Activated T-helper 9 cell treated with anti-CD3 and anti-CD28 coated beads, Interleukin-2, amount 50 U/mL, for 16 hours (primary cell): ENCODE measurements at regions not wholly inside any gene's neighbourhood (a gene's known extent, or its start where the extent isn't known, plus 50 kb on each side); places are given as distances from the start of the nearest gene placed in this dataset.
"Not testable (repeated sequence)": the region's sequence is repeated elsewhere in the genome, so short reads cannot be mapped to it uniquely, and the experiment has no call there.

Experiments used
- DNase-seq: peaks from one replicate; pipeline ENCODE4 v3.0.0-alpha.2; 2020; ENCODE audit warnings: low read depth

DNA sequence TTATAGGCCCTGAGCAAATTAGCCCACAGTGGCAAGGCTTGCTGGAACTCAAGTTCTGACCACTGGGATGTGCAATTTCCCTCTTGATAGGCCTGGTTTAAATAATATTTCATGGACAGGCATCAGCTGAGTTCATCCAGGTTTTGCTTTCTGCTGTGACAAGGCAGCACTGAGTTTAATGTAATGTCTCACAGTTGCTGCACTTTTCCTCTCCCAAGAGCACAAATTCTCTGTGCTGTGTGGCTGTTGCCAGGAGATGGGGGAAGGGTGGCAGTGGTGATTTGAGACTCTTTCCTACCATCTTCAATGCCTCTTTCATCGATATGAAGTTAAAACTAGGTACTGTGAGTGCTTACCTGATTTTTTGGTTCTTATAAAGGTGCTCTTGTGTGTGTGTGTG is 272.8 kb upstream of the STXBP6 start:
- no peak for DNase-seq

DNA sequence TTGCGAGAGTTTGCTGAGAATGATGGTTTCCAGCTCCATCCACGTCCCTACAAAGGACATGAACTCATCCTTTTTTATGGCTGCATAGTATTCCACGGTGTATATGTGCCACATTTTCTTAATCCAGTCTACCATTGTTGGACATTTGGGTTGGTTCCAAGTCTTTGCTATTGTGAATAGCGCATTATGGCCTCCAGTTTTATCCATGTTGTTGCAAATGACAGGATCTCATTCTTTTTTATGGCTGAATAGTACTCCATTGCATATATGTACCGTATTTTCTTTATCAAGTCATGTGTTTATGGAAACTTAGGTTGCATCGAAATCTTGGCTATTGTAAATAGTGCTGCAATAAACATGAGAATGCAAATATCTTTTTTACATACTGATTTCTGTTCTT is 266.1 kb upstream of the STXBP6 start:
- not testable (repeated sequence) for DNase-seq

DNA sequence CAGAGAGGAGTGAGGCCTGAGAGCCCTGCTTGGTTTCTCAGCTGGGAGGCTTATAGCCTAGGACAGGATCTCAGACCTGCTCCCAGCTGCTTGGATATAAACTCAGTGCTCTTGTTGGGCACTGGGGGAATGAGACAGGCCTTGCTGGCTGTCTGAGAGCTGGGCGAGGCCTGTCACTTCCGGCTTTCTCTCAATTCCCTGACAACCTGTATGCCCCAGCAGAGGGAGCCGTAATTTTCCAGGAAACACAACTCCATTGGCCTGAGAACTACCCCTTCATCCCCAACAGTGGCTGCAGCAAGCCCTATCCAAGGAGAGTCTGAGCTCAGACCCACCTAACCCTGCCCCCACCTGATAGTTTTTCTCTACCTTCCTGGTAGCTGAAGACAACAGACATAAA is 258.3 kb upstream of the STXBP6 start:
- no peak for DNase-seq

DNA sequence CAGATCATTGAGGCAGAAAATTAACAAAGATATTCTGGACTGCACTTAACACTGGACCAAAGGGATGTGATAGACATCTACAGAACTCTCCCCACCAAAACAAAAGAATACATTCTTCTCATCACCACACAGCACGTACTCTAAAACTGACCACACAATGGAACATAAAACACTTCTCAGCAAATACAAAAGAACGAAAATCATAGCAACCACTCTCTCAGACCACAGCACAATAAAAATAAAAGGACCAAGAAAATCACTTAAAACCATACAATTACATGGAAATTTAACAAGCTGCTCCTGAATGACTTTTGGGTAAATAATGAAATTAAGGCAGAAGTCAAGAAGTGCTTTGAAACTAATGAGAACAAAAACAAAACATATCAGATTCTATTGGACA is 254.0 kb upstream of the STXBP6 start:
- DNase-seq, result no peak

DNA sequence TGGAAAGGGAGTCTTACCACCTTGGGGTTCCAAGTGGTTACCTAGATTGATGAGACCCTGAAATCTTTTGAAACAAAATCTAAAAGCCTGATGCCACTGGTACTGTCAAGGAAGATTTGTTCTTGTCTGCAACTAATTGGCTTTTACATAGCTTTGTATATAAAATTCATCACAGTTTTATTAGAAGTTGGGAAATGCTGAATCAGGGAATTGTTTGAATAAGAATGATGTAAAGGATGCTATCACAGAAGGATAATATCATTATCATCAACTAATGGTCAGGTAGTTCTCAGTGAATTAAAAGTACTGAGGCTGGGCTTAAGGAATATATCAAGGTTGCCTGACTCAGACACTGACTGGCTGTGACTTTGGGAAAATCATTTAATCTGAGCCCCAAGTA is 248.3 kb upstream of the STXBP6 start:
- no peak for DNase-seq

DNA sequence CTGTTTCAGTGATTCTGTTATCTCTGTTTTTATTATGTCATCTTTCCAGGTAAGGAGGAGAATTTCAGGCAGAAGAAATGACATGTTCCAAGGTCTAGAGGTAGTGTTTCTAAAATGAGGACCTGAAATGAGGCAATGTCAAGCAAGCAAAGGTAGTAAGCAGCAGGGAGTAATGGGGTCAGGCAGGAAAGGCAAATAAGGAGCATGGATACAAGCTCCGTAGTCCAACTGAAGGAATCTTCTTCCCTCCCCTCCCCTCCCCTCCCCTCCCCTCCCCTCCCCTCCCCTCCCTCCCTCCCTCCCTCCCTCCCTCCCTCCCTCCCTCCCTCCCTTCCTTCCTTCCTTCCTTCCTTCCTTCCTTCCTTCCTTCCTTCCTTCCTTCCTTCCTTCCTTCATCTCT is 240.2 kb upstream of the STXBP6 start:
- DNase-seq, result not testable (repeated sequence)

DNA sequence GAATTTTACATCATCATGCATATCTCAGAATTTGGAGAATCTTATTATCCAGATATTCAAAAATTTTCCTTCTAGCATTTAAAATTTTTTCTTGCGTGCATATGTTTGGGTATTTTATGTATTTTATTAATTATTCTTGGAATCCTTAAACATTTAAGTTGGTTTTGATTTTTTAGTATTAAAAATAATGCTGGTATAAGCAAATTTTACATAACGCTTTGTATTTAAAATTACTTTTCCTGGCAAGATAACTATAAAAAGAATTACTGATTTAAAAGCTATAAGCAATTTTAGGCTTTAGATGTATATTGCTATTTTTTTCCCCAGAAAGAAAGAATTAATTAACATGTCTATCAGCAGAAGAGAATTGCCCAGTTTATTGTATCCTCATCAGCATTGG is 224.6 kb upstream of the STXBP6 start:
- no peak for DNase-seq

DNA sequence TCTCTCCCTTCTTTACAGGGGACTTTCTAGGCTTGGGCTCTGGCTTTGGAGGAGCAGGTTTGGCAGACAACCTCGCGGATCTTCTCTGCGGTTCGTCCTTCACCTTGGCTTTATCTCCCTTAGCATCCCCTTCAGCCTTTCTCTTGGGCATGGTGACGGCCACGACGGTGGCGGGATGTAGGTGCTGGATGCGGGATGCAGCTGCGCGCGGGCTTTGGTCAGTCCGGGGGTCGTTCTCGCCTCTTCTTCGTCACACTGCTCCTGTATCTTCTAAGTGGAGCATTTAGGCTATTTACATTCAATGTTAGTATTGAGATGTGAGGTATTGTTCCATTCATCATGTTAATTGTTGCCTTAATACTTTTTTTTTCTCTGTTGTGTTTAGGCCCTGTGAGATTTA is 217.2 kb upstream of the STXBP6 start:
- DNase-seq, result no peak

DNA sequence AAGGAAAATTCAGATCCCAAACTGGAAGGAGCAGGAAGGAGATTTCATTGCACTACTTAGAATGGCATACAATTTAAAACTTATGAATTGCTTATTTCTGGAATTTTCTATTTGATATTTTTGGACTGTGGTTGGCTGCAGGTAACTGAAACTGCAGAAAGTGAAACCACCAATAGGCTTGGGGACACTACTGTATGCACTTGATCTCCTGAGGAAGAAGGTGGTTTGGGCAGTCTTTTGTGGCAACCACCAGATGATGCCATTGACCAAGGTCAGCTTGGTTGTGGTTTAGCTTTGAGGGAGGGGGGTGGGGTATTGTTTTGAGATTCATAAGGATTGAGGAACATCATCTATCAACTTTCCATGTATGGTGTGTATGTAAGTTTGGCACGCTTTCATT is 209.5 kb upstream of the STXBP6 start:
- no peak for DNase-seq

DNA sequence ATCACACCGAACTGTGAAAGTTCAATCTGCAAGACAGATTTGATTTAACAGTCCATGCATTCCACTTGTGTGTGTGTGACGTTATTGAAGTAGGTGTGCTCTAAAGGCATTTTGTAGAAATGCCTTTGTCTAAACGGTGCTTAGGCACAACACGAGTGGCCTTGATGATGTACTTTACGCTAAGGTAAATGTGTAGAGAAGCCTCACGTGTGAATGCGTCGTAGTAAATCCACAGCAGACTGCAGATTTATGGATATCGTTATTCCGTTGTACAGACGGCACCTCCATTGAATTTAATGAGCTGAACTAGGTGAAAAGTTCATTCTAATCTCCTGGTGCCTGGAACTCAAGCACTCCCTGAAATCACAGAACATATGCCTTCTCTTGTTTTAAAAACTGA is 202.8 kb upstream of the STXBP6 start:
- no peak for DNase-seq

DNA sequence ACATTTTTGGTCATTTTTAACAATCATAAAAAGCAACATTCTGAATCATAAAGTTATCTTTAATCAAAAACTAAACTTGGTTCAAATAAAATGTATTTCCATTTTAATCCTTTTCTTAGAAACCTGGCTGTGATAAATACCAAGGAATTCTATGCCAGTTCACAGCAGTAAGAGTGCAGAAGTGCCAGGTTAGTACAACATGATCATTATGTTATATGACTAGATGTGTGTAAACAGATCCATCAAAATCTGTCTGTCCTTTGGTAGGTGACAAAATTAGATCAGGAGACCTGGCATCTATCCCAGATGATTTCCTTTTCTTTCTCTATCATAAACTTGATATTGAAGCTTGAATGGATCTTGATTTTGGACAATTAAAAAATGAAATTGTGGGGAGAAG is 200.6 kb upstream of the STXBP6 start:
- no peak for DNase-seq

DNA sequence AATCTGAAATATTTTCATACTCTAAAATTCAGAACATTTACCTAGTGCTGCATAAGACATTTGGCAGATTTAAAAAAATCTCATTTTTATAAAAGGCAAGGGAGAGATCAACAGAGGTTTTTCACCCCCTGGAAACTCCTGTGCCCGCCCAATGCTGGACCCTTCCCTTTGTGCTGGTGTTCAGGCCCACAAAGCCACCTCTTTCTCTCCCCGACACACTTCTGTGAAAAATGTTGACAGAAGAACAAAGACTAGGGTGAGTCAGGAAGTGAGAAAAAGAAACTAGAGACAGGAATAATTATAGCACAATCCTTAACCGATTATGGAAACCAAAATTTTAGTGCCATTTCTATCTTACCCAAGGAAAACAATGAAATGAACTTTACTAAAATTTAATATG is 197.7 kb upstream of the STXBP6 start:
- no peak for DNase-seq

DNA sequence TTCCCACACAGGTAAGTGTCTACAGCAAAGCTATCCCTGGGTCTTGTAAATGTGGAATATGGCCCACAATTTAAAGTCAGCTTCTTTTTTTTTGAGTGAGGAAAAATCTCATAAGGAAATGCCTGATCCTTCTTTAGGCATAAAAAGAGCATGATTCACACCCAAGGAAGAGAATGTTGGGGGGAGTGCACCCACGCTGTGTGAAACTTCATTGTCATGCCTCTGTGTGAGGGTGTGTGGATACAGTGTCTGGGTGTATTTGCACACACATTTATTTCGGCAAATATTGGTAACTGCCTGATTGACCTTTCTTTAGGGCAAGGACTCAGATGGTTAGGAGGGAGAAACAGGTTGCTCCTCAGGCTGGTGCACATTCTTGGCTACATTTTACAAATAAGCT is 196.8 kb upstream of the STXBP6 start:
- DNase-seq, result no peak

DNA sequence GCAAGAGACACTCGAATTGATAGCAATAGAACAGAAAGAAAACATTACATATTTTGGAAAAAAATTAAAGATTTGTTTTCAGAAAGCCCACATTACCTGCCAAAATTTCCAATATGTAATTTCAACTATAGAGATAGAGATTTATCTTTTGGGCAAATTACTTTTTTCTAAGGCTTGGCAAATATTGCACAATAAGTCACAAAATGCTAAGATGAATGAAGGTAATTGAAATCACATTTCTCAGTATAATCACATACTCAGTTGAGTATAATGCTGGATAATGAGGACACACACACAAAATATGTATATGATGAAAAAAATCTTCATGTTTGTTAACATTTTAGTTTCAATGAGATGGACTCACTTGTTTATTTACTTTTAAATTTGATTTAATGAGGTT is 189.2 kb upstream of the STXBP6 start:
- DNase-seq, result no peak

DNA sequence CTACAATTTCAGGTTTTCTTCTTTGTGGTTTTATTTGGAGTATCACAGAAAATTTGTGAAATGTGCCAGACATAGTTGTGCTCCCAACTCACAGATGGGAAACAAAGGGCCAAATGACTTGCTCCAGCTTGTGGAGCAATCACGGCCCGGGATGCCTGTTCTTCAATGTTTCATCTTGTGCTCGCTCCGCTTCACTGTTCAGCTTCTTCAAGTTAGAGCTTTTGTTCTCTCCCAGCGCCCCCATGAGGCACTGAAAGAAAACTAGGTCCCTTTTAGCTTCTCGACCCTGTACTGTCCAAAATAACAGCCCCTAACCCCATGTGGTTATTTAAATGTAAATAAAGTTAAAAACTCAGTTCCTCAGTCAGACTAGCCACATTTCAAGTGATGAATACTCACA is 187.9 kb upstream of the STXBP6 start:
- DNase-seq, result no peak

DNA sequence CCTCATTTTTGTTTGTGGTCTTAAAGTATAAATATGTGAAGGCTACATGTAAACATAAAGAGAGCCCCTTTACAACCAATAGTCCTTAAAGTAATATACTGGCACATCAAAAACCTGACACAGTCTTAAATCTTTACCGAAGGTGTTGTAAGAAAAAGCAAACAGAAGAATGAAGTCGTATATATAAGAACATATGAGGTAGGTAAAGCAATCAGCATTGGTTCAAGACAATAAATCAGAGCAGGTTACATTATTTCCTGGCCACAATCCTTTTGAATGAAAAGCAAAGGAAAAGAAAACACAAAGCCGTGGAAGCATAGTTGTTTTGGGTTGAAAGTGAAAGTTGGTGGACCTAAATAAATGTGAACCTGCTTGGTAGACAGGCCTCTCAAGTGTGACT is 183.7 kb upstream of the STXBP6 start:
- DNase-seq, result no peak

DNA sequence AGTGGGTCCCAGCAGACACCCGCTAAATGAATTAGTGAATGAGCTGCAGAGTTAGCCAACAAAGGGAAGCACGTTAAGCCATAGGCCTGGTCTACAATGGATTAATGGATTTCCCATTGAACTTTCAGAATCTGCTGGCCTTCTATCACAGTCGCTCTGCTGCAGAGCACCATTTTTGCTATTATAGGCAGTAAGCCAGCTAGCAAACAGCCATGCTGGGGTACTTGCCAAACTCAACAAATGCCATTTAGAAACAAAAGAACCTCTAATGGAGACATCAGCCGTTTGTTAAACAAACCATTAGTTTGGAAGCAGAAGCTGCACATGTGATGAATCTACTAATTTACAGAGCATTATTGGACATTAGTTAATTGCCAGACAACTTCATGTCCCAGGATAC is 181.1 kb upstream of the STXBP6 start:
- no peak for DNase-seq

DNA sequence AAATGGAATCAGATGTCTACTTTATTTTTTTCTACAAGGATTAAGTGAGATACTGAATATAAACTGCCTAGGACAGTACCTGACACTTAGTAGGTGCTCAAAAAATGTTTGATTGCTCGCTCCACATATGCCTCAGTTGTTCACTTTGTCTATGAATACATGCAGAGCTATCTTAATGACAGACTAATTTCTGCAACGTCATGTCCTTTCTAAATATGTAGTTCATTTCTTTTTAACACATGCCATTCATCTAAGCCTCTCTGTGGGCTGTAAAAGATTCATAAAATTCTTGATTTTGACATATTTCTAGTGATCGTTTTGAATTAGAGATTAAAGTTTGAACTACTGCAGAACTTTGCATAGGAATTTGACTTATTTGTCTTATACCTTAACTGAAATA is 176.3 kb upstream of the STXBP6 start:
- DNase-seq, result no peak

DNA sequence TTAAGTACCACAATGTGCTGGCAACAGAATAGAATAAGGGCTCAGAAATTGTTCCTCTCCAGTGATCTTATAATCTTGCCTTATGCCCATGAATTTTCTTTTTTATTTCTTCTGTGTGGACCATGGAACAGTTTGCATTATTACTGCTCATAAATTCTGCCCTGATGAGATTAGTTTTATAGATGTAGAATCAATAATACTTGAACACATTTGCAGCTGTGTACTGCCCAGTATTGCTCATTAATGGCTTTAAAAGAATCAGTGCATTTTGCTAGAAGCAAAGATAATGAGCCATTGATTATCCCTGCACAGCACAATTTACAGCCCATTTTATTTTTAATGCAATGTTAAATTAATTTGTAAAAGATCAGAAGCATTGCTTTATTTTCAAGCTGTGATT is 172.3 kb upstream of the STXBP6 start:
- DNase-seq, result no peak

DNA sequence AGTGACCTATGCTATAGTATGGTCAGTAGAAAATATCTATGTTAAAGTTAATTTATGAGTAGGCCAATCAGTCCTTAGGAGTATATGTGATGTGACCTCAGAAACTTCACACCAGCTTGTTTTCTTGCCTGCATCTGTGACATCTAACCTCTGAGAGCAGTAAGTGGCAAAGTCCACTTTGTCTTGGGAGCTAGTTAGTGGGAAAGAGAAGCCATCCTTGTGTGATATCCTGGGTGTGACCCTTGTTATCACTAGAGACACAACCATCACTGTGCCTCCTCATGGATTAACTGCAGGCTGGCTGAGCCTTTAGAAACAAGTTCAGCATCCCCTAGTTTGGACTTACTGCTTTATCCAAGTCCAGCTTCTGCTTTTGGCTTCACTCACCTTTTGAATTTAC is 170.6 kb upstream of the STXBP6 start:
- DNase-seq, result no peak

DNA sequence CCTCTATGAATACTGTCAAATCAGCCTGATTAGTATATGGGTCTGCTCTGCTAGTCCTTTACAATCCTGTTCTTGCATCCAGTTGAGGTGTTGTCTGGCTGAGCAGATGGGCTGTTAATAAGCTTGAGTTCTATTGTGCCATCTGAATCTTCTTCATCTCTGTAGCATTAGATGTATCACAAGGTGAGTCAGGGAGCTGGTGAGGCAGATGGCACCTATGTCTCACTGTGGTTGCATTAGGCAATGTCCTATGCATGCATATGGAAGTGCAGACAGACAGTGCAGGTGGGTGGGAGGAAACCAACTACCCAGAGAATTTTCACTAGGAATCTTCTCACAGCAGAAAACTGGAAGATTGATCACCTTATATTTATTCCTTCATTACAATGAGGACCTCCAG is 165.7 kb upstream of the STXBP6 start:
- DNase-seq, result no peak

DNA sequence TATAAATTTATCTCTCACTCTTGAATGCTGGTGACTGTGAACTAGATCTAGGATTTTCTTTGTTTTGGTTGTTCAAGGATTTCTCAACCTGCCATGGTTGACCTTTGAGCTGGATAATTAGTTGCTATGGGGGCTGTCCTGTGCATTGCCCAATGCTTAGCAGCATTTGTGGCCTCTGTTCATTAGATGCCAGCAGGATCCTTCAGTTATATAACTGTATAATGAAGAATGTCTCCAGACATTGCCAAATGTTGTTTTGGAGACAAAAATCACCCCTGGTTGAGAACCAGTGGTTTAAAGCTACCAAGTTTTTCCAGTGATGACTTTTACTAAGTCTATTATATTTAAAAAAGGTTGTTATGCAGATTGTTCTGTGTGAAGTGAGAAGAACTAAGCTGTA is 147.9 kb upstream of the STXBP6 start:
- no peak for DNase-seq

DNA sequence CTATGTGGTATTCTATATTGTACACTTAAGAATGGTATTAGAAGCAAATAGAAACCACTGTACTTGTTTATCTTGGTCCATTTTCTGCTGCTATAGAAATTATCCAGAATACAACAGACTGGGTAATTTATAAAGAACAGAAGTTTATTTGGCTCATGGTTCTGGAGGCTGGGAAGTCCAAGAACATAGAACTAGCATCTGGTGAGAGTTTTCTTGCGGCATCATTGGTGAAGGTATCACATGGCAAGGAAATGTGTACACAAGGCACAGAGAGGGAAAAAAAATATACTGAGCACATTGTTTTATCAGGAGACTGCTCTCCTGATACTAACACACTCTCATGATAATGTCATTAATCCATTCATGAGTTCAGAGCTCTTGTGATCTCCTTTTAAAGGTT is 130.3 kb upstream of the STXBP6 start:
- no peak for DNase-seq

DNA sequence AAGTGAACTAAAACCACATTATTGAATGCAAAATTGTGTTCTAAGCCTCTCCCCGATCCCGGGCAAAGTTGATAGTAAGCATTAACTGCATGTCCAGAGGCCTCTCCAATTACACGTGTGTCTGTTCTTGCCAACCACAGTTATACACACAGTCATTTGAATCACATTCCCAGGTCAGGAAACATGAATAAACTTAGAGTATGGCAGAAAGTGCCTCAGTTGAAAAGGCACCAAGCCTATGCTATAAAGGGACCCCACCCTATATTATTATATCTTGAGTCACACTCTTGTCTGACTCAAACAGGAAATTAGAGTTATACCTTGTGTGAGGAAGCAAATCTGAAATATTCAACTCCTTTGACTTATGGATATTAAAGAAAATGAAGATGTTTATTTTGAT is 128.3 kb upstream of the STXBP6 start:
- no peak for DNase-seq
